Parathyroid adenoma (tissue), 2 donors: ENCODE measurements at regions not wholly inside any gene's neighbourhood (a gene's known extent, or its start where the extent isn't known, plus 50 kb on each side); places are given as distances from the start of the nearest gene placed in this dataset.

Experiments
- H2AFZ ChIP-seq: fragments of 300-600 bp; sonication (generic); one replicate; pipeline ENCODE4 v1.7.0; 2017; ENCODE audit warnings: antibody characterized with exemption, mild to moderate bottlenecking
- H3K27ac ChIP-seq: fragments of 300-600 bp; sonication (generic); one replicate; pipeline ENCODE4 v1.7.0; 2017
- H3K27me3 ChIP-seq: fragments of 300-600 bp; sonication (generic); one replicate; pipeline ENCODE4 v1.7.0; 2017; ENCODE audit warnings: low read length; ENCODE audit not compliant: control insufficient read depth, insufficient read depth
- H3K36me3 ChIP-seq: fragments of 300-600 bp; sonication (generic); one replicate; pipeline ENCODE4 v1.7.0; 2017; ENCODE audit warnings: low read length; ENCODE audit not compliant: control insufficient read depth, insufficient read depth
- H3K4me1 ChIP-seq: fragments of 300-600 bp; sonication (generic); one replicate; pipeline ENCODE4 v1.7.0; 2017; ENCODE audit warnings: control low read depth
- H3K4me2 ChIP-seq: fragments of 300-600 bp; sonication (generic); one replicate; pipeline ENCODE4 v1.7.0; 2017; ENCODE audit warnings: low read length
- H3K4me3 ChIP-seq: fragments of 300-600 bp; sonication (generic); one replicate; pipeline ENCODE4 v1.7.0; 2017; ENCODE audit warnings: low read depth, low read length
- H3K79me2 ChIP-seq: fragments of 300-600 bp; sonication (generic); one replicate; pipeline ENCODE4 v1.7.0; 2017; ENCODE audit warnings: control low read depth
- H3K9ac ChIP-seq: fragments of 300-600 bp; sonication (generic); one replicate; pipeline ENCODE4 v1.7.0; 2017; ENCODE audit warnings: mild to moderate bottlenecking
- H3K9me3 ChIP-seq: fragments of 300-600 bp; sonication (generic); one replicate; pipeline ENCODE4 v1.7.0; 2017; ENCODE audit warnings: low read length; ENCODE audit not compliant: control insufficient read depth
- CTCF ChIP-seq: fragments of 300-600 bp; sonication (generic); IDR thresholded peaks from one replicate; pipeline ENCODE4 v1.7.0; 2017; ENCODE audit warnings: antibody characterized with exemption, mild to moderate bottlenecking
- donor health status: primary hyperparathyroidism.

- no peaks in the 10 kb centered on the region for H3K36me3 ChIP-seq
- no peaks in the 10 kb centered on the region for H3K9me3 ChIP-seq
- no peaks in the 10 kb centered on the region for H3K4me1 ChIP-seq
- no peak overlapping the region for H3K27ac ChIP-seq
- H3K9ac ChIP-seq = no peak overlapping the region
- no peak overlapping the region for H3K4me3 ChIP-seq
- no peak overlapping the region for H3K4me2 ChIP-seq
- TF ChIP-seq CTCF = no peak
- H3K79me2 ChIP-seq = no peaks in the 10 kb centered on the region
- no peaks in the 10 kb centered on the region for H3K27me3 ChIP-seq
- no peak overlapping the region for H2AFZ ChIP-seq
Observed at GRCh38 chr16:86150641-86151238, 251.8 kb downstream of the IRF8 start.

GRCh38 chr16:86151239-86151851 is 252.4 kb downstream of the IRF8 start:
- H3K27me3 ChIP-seq = no peaks in the 10 kb centered on the region
- H3K27ac ChIP-seq = no peak overlapping the region
- no peak overlapping the region for H2AFZ ChIP-seq
- H3K9me3 ChIP-seq = no peaks in the 10 kb centered on the region
- no peaks in the 10 kb centered on the region for H3K79me2 ChIP-seq
- H3K4me3 ChIP-seq = no peak overlapping the region
- H3K9ac ChIP-seq = no peak overlapping the region
- no peaks in the 10 kb centered on the region for H3K4me1 ChIP-seq
- TF ChIP-seq CTCF = no peak
- no peaks in the 10 kb centered on the region for H3K36me3 ChIP-seq
- no peak overlapping the region for H3K4me2 ChIP-seq

GRCh38 chr16:86156155-86156554 is 257.2 kb downstream of the IRF8 start:
- Histone ChIP-seq H3K79me2 (no peaks in the 10 kb centered on the region), H3K36me3 (no peaks in the 10 kb centered on the region), H2AFZ (no peak overlapping the region), H3K27me3 (no peaks in the 10 kb centered on the region), H3K4me1 (no peaks in the 10 kb centered on the region), H3K4me3 (no peak overlapping the region), H3K9ac (no peak overlapping the region), H3K9me3 (no peaks in the 10 kb centered on the region), H3K4me2 (no peak overlapping the region), H3K27ac (no peak overlapping the region)
- no peak for TF ChIP-seq CTCF

- no peaks in the 10 kb centered on the region for H3K36me3 ChIP-seq
- H2AFZ ChIP-seq = no peak overlapping the region
- no peak overlapping the region for H3K27ac ChIP-seq
- H3K9me3 ChIP-seq = no peaks in the 10 kb centered on the region
- H3K9ac ChIP-seq = no peak overlapping the region
- no peaks in the 10 kb centered on the region for H3K27me3 ChIP-seq
- TF ChIP-seq CTCF = no peak
- no peaks in the 10 kb centered on the region for H3K4me1 ChIP-seq
- no peak overlapping the region for H3K4me3 ChIP-seq
- no peaks in the 10 kb centered on the region for H3K79me2 ChIP-seq
- no peak overlapping the region for H3K4me2 ChIP-seq
Observed at GRCh38 chr16:86157616-86158247, 258.8 kb downstream of the IRF8 start.
